A549 (cell line): ENCODE measurements at regions not wholly inside any gene's neighbourhood (a gene's known extent, or its start where the extent isn't known, plus 50 kb on each side); places are given as distances from the start of the nearest gene placed in this dataset.

ENCODE experiments used
- CEBPB ChIP-seq, 2 experiments: fragments of >200 bp in 1 of 2; sonication (Bioruptor Twin) in 1 of 2; formaldehyde crosslinking in 1 of 2; IDR thresholded peaks; 2 replicates each; pipeline ENCODE4 v1.6.1; 2012 to 2016
- EHMT2 ChIP-seq: fragments of 200-600 bp; sonication (generic); IDR thresholded peaks from 2 replicates; pipeline ENCODE4 v1.6.1; 2016; ENCODE audit warnings: antibody characterized with exemption, low read depth, mild to moderate bottlenecking, moderate library complexity
- EP300 ChIP-seq, 2 experiments: fragments of >200 bp; sonication (Bioruptor Twin); formaldehyde crosslinking; IDR thresholded peaks; 2 replicates in 1 of 2; 3 replicates in 1 of 2; pipeline ENCODE4 v1.6.1; 2016 to 2017
- FOSL2 ChIP-seq, 2 experiments: fragments of 450-650 bp in 1 of 2; fragments of >200 bp in 1 of 2; sonication (Bioruptor Twin) in 1 of 2; formaldehyde crosslinking; IDR thresholded peaks; 2 replicates each; pipeline versions ENCODE4 v1.5.0 to v1.6.1; 2016 to 2020; ENCODE audit warnings: mild to moderate bottlenecking in 1 of 2, moderate library complexity in 1 of 2
- MAFK ChIP-seq: fragments of 450-650 bp; IDR thresholded peaks from 2 replicates; pipeline ENCODE4 v1.6.1; 2014; ENCODE audit not compliant: partially characterized antibody
- MYC ChIP-seq: IDR thresholded peaks from 2 replicates; pipeline ENCODE4 v1.6.1; 2012; ENCODE audit warnings: mild to moderate bottlenecking, inconsistent platforms, low read length, improper control_type of control experiment, borderline replicate concordance
- PHF8 ChIP-seq: fragments of 200-600 bp; sonication (generic); IDR thresholded peaks from 2 replicates; pipeline ENCODE4 v1.6.1; 2016; ENCODE audit warnings: low read depth, mild to moderate bottlenecking, antibody characterized with exemption, moderate library complexity, borderline replicate concordance
- RCOR1 ChIP-seq: fragments of 150-350 bp; IDR thresholded peaks from 2 replicates; pipeline ENCODE4 v1.6.1; 2014; ENCODE audit warnings: antibody characterized with exemption, low read length, low read depth
- SMC3 ChIP-seq: fragments of >200 bp; sonication (Bioruptor Twin); formaldehyde crosslinking; IDR thresholded peaks from 3 replicates; pipeline ENCODE4 v1.6.1; 2018; ENCODE audit warnings: inconsistent platforms
- SREBF2 ChIP-seq: fragments of 450-650 bp; IDR thresholded peaks from 2 replicates; pipeline ENCODE4 v1.6.1; 2014; ENCODE audit warnings: mild to moderate bottlenecking, moderate library complexity
- TF ChIP-seq, protein P1 (sequence below): fragments of >200 bp; sonication (Bioruptor Twin); formaldehyde crosslinking; IDR thresholded peaks from 3 replicates; pipeline ENCODE4 v1.5.1; 2016
- TF ChIP-seq, protein P2 (sequence below): fragments of 450-650 bp; IDR thresholded peaks from 2 replicates; pipeline ENCODE4 v1.6.1; 2014; ENCODE audit warnings: antibody characterized with exemption

DNA sequence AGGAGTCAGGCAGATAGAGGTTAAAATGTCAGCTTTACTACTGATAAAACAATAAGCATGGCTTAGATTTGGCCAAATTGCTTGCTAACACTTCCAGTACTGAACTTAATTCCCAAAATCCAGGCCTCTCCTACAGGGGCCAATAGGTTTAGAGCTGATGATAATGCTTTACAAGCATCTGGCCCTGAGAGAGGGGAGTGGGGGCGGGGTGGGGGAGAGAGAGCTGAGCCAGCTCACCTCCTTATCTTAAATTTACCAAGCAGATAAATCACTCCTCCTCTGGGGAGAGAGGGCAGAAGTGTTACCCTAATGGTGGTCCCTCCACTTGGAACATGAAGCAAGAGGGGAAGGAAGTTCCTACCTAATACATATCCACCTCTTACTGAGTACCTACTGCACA is 182.2 kb upstream of the CRY1 start:
- TF ChIP-seq SMC3: no peak
- no peak for TF ChIP-seq EP300 (IDR thresholded peaks at IDR 0.05)
- TF ChIP-seq MYC: no peak
- no peak for TF ChIP-seq CEBPB (IDR thresholded peaks at IDR 0.05)
- TF ChIP-seq MAFK: no peak
- TF ChIP-seq, protein P1, sequence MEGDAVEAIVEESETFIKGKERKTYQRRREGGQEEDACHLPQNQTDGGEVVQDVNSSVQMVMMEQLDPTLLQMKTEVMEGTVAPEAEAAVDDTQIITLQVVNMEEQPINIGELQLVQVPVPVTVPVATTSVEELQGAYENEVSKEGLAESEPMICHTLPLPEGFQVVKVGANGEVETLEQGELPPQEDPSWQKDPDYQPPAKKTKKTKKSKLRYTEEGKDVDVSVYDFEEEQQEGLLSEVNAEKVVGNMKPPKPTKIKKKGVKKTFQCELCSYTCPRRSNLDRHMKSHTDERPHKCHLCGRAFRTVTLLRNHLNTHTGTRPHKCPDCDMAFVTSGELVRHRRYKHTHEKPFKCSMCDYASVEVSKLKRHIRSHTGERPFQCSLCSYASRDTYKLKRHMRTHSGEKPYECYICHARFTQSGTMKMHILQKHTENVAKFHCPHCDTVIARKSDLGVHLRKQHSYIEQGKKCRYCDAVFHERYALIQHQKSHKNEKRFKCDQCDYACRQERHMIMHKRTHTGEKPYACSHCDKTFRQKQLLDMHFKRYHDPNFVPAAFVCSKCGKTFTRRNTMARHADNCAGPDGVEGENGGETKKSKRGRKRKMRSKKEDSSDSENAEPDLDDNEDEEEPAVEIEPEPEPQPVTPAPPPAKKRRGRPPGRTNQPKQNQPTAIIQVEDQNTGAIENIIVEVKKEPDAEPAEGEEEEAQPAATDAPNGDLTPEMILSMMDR: no peak
- TF ChIP-seq SREBF2: no peak
- no peak for TF ChIP-seq EHMT2
- TF ChIP-seq PHF8: no peak
- TF ChIP-seq, protein P2, sequence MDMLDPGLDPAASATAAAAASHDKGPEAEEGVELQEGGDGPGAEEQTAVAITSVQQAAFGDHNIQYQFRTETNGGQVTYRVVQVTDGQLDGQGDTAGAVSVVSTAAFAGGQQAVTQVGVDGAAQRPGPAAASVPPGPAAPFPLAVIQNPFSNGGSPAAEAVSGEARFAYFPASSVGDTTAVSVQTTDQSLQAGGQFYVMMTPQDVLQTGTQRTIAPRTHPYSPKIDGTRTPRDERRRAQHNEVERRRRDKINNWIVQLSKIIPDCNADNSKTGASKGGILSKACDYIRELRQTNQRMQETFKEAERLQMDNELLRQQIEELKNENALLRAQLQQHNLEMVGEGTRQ: no peak
- TF ChIP-seq RCOR1: no peak
- TF ChIP-seq FOSL2 (IDR thresholded peaks at IDR 0.05): no peak
- TF ChIP-seq FOSL2 (CRISPR knock-in tag; IDR thresholded peaks at IDR 0.05): no peak
